ENCODE measurements at regions not wholly inside any gene's neighbourhood (a gene's known extent, or its start where the extent isn't known, plus 50 kb on each side); places are given as distances from the start of the nearest gene placed in this dataset.

DNA sequence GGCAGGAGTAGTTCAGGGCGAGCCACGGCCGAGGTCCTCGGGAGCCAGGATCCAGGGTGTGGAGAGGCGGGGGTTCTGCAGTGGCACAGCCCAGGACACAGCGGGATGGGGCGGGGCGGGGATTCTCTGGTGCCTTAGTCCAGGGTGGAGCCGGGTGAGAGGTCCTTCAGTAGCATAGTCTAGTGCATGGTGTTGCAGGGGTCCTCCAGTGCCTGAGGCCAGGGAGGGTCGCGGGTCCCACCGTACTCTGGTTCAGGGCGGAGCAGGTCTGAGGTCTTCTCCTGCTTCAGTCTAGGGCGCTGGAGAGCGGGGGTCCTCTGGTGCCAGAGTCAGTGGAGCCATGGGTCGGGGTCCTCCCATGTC lies 131.1 kb downstream of the CCDC74A start:
- TF ChIP-seq TAF1 (IDR thresholded peaks at IDR 0.05; ENCODE audit: low read depth, low read length) (no peak), POLR2A (IDR thresholded peaks at IDR 0.05; ENCODE audit: low read depth, low read length) (no peak), POU2F2 (IDR thresholded peaks at IDR 0.05; ENCODE audit: low read depth, low read length) (no peak), SPI1 (IDR thresholded peaks at IDR 0.05; ENCODE audit: low read depth, low read length) (no peak), PAX5 (IDR thresholded peaks at IDR 0.05; ENCODE audit: insufficient read depth, low read length, severe bottlenecking) (no peak), POLR2AphosphoS5 (IDR thresholded peaks at IDR 0.05; ENCODE audit: low read depth, low read length) (no peak)
